Fibroblast of peridontal ligament (primary cell): ENCODE measurements at regions not wholly inside any gene's neighbourhood (a gene's known extent, or its start where the extent isn't known, plus 50 kb on each side); places are given as distances from the start of the nearest gene placed in this dataset.
A peak's percentile ranks its signal among the peaks of the same experiment; 100 is the strongest.

ENCODE experiments used
- DNase-seq: peaks from one replicate; pipeline ENCODE4 v3.0.0-alpha.2; 2010; ENCODE audit errors: extremely low read depth

DNA sequence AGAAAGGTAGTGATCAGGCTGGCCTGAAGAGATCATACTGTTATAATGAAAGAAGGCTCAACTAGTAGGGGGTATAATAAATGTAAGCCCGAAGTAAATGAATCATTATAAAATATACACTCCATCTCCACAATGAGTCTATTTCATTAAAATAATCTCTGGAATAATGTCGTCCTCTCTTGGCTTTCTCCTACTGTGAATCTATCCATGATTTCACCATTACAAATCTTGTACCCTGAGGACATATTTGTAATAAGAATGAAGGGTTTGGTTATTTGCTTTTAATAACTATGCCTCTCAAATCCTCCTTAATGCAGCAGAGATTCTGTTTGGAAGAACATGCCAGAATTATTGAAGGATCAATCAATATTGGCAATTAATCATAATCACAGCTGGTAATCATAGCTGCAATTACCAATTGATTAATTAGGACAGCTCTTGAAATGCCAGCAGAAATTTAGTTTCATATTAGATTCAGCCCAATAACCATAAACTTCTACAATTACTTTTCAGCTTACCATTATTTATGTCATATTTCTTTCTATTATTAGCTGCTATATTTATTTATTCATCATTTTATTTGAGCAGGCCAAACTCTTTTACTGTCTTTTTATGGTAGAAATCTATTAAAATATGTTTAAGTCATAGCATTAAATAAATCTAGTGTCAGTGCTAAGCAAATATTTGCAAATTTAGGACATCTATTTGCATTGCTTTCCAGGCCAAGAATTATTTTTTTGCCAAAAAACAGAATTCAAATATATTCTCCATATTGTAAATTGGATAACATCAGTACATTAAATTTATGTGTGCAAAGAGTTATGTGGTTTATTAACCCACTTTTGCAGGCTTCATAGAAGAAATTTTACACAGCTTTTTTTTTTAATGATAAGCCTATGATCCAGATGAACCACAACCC lies 588.4 kb upstream of the LRRC4C start:
- DNase-seq, result no peak

DNA sequence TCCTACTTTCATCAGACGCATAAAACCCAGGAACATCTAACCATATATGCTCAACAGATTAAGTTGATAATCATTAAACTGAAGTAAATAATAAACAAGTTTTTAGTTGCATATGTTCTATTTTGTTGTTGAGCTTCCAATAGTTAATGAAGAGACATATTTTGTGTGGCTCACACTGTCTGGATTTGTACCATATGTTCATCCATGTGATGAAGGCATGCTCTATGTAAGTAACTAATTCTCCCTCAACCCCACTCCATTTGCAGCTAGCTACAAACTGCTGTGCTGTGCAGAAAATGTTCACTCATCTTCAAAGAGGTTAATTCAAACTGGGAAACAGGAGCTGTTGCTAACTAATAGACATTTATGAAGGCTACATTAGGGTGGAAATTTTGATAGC lies 589.7 kb upstream of the LRRC4C start:
- no peak for DNase-seq

DNA sequence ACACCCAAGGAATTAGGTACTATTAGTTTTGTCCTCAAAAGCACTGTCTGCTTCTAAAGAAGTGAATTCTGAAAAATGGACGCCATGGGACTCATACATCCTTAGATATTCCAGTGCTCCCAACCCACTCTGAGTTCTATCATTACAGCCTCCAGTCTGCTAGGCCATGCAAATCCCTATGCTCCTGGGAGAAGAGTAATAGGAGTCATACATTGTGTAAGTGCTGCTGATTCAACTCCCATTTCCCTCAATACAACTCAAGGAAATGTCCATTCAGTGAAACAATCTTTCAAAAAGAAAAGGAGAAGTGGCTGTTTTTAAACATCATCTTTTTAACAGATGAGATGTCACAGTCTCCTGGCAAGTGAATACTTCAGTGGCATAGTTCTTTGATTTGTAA lies 590.2 kb upstream of the LRRC4C start:
- no peak for DNase-seq

DNA sequence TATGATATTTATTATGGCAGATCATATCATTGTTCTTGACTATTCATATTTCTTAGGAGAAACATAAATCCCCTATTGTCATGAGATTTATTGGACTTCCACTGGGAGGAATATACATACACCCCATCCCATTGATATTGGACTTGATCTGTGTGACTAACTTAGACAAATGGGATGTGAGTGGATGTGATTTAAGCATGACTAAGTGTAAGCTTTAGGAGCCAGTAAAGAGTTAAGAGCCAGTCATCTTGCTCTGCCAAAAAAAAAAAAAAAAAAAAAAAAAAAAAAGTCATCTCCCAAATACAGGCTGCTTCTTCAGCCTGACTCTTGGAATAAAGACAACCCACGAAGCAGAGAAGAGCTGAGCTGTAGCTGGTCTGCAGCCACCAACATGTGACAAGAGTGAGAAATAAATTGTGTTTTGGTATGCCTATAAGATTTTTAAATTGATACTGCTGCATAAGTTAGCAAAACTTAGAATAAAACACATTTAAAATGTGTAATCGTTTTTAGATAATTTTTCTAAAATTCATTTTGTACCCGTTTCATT lies 595.0 kb upstream of the LRRC4C start:
- no peak for DNase-seq

GRCh38 chr11:42055606-42056005 lies 596.2 kb upstream of the LRRC4C start:
- DNase-seq, result no peak

DNA sequence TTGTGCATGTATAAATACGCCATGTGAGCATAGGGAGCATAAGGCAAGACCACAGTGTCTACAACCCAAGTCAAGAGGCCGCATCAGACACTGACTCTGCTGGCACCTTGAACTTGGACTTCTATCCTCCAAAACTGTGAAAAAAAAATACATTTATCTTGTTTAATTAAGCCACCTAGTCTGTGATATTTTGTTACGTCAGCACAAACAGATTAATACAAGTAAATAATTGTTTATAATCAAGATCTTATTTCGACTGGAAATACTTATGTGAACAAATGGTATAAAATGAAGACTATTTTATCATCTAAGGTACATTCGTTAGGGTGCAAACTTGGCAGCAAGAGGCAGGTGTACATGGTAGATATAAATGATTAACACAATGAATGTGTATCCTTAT lies 599.3 kb upstream of the LRRC4C start:
- no peak for DNase-seq

GRCh38 chr11:42065199-42065598 lies 605.7 kb upstream of the LRRC4C start:
- no peak for DNase-seq

DNA sequence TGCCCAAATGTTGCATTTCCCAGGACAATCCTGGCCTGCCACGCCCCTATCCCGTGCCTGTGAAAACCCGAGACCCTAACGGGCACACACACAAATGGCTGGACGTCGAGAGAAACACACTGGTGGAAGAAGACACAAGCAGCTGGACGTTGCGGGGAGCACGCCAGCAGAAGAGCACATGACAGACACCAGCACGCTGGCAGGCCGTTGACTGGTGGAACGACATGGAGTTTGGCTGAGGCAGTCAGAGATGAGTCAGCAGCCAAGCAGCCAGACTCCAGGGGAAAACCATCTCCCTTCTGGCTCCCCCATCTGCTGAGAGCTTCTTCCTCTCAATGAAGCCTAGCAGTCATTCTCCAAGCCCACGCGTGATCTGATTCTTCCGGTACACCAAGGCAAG lies 606.7 kb upstream of the LRRC4C start:
- DNase-seq, result no peak

- no peak for DNase-seq
Observed at GRCh38 chr11:42074306-42074705, 614.9 kb upstream of the LRRC4C start.

- no peak for DNase-seq
Observed at GRCh38 chr11:42075180-42075579, 615.7 kb upstream of the LRRC4C start.

DNA sequence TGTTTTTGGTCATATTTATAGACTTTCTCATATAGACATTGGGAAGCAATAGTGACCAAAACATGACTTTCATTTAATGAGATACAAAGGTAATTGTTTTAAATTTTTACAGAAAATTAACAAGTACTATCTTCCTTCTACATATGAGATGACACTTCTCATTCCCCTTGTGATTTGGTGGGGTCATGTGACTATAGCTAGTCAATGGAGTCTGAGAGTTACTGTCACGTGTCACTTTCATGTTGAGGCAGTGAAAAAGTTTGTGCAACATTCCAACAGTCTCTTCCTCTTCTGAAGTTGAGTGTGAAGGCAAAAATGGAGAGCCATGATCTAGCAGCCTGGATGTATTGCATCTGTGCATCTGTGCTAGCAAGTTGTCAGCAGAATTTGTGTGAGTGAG lies 618.3 kb upstream of the LRRC4C start:
- DNase-seq, result no peak

- DNase-seq, result no peak
Observed at GRCh38 chr11:42085736-42086135, 626.3 kb upstream of the LRRC4C start.

DNA sequence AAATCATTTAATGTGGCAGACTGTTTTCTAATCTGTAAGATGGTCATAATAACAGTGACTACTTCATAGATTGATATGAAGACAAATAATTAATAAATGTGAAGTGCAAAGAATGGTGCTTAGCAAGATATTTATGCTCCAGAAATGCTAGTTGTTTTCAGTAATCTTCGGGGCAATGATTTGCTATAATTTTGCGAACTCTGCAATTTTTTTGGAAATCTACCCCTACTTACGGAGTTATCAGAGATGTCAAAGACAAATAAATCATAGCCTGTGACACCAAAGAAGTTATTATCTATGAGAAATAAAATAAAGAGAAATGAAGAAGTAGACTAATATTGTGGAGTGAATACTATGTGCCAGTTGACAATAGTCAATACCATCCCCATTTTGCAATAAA lies 634.1 kb upstream of the LRRC4C start:
- no peak for DNase-seq

GRCh38 chr11:42098075-42098474 lies 638.6 kb upstream of the LRRC4C start:
- DNase-seq, result no peak

- no peak for DNase-seq
Observed at GRCh38 chr11:42112866-42113265, 653.4 kb upstream of the LRRC4C start.

DNA sequence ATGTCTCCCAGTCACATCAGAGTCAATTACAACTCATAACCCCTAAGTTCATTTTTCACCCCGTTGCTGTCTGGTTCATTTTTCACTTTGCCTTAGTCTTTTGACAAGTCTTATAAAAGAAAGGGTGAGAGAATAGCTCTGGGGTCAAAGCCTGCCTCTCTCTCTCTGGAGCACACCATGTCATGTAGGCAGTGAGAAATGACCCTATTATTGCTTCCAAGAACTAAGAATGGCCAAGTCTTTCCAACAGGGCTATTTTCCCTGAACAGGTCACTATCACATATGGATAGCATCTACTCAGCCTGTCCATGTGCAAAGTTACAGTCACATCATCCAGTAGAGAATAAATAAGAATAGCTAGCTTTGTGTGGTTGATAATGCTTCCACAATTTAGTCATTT lies 655.5 kb upstream of the LRRC4C start:
- DNase-seq, result no peak

- DNase-seq, result no peak
Observed at GRCh38 chr11:42138454-42138853, 679.0 kb upstream of the LRRC4C start.

DNA sequence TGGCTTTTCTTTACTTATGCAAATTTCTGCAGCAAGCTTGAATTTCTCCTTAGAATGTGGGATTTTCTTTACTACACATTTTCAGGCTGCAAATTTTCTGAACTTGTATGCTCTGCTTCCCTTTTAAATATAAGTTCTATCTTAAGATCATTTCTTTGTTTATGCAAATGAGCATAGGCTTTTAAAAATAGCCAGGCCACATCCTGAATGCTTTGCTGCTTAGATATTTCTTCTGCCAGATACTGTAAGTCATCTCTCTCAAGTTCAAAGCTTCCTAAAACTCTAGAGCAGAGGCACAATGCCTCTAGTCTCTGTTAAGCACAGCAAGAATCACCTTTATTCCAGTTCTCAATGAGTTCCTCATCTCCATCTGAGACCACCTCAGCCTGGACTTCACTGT lies 685.9 kb upstream of the LRRC4C start:
- DNase-seq, result no peak

GRCh38 chr11:42161886-42162285 lies 702.4 kb upstream of the LRRC4C start:
- no peak for DNase-seq

DNA sequence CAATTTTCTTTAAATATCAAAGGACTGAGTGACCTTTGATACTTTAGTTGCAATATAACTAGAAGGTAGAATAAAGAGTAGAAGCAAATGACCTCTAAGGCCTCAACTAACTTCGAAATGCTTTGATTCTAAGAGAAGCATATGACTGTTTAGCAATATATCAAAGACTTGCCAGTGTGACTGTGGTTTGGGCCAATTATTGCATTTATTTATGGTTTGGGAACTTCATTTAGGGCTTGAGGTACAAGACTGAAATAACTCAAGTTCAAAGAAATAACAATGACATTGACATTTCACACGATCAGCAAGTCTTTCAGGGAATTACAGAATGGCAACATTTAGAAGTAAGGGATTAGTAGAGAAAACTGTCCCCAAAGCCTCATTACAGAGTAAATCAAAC lies 709.7 kb upstream of the LRRC4C start:
- no peak for DNase-seq

DNA sequence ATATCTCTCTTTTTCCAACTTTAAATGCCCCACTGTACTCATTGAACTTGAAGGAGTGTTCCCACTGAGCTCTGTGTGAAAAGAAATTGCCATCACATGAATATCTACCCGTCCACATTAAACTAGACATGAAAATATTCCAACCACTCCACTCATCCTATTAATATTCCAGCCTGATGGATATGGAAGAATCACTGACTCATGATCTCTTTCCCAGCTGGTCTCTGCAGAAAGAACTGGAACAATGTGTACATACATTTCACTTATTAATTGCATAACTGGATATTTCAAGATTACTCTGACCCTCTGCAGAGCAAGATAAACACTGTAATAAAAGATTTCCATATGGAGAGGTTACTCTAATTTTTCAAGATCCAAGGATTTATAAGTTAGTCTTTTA lies 711.1 kb upstream of the LRRC4C start:
- no peak for DNase-seq

GRCh38 chr11:42171046-42171445 lies 711.6 kb upstream of the LRRC4C start:
- DNase-seq, result no peak

GRCh38 chr11:42172441-42172840 lies 713.0 kb upstream of the LRRC4C start:
- DNase-seq, result no peak

- DNase-seq, result peak; percentile 0
Observed at GRCh38 chr11:42175203-42175602, 715.8 kb upstream of the LRRC4C start.
